K562 (cell line): ENCODE measurements at regions not wholly inside any gene's neighbourhood (a gene's known extent, or its start where the extent isn't known, plus 50 kb on each side); places are given as distances from the start of the nearest gene placed in this dataset.

Experiments
- DMBX1 ChIP-seq: fragments of 250-450 bp; sonication (Bioruptor Pico); IDR thresholded peaks from 2 replicates; pipeline ENCODE4 v1.8.0; 2022; ENCODE audit warnings: inconsistent platforms, mild to moderate bottlenecking, moderate library complexity, borderline replicate concordance
- ETV6 ChIP-seq, 3 experiments: fragments of 150-350 bp in 1 of 3; sonication (generic) in 1 of 3; formaldehyde crosslinking in 1 of 3; IDR thresholded peaks; 2 replicates each; pipeline versions ENCODE4 v1.6.1 to v1.8.0; 2014 to 2022; ENCODE audit warnings: borderline replicate concordance in 2 of 3, low read depth in 2 of 3, antibody characterized with exemption in 1 of 3, low read length in 1 of 3, mild to moderate bottlenecking in 1 of 3, missing genetic modification reagents in 1 of 3
- HES1 ChIP-seq: fragments of 450-650 bp; IDR thresholded peaks from 2 replicates; pipeline ENCODE4 v1.6.1; 2016; ENCODE audit warnings: low read depth, mild to moderate bottlenecking, moderate library complexity
- SRSF3 ChIP-seq: fragments of 200-400 bp; formaldehyde crosslinking; IDR thresholded peaks from 2 replicates; pipeline ENCODE4 v1.6.1; 2016; ENCODE audit warnings: mild to moderate bottlenecking, low read length, moderate library complexity; ENCODE audit not compliant: insufficient read depth
- ZC3H4 ChIP-seq: sonication (generic); formaldehyde crosslinking; IDR thresholded peaks from 2 replicates; pipeline ENCODE4 v1.9.0; 2021; ENCODE audit warnings: missing genetic modification reagents, borderline replicate concordance
- ZNF445 ChIP-seq: fragments of 250-450 bp; sonication (Bioruptor Pico); IDR thresholded peaks from 2 replicates; pipeline ENCODE4 v1.4.0; 2020; ENCODE audit warnings: low read depth, mild to moderate bottlenecking, moderate library complexity
- ZNF668 ChIP-seq: fragments of 250-450 bp; sonication (Bioruptor Pico); IDR thresholded peaks from 2 replicates; pipeline ENCODE4 v1.8.0; 2022; ENCODE audit warnings: mild to moderate bottlenecking, inconsistent platforms
- TF ChIP-seq, protein P1 (sequence below): fragments of 450-650 bp; IDR thresholded peaks from 2 replicates; pipeline ENCODE4 v1.6.1; 2016

- TF ChIP-seq HES1 (no peak), SRSF3 (no peak), ZC3H4 (CRISPR knock-in tag) (no peak), ZNF445 (CRISPR knock-in tag) (no peak), ETV6 (IDR thresholded peaks at IDR 0.05; ENCODE audit: borderline replicate concordance in 1 of 2, low read depth in 2 of 2, low read length in 1 of 2) (no peak), ETV6 (CRISPR knock-in tag; IDR thresholded peaks at IDR 0.05; ENCODE audit: borderline replicate concordance) (no peak), ZNF668 (CRISPR knock-in tag) (no peak), DMBX1 (no peak)
- TF ChIP-seq, protein P1, sequence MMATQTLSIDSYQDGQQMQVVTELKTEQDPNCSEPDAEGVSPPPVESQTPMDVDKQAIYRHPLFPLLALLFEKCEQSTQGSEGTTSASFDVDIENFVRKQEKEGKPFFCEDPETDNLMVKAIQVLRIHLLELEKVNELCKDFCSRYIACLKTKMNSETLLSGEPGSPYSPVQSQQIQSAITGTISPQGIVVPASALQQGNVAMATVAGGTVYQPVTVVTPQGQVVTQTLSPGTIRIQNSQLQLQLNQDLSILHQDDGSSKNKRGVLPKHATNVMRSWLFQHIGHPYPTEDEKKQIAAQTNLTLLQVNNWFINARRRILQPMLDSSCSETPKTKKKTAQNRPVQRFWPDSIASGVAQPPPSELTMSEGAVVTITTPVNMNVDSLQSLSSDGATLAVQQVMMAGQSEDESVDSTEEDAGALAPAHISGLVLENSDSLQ, result no peak
Measured at GRCh38 chr4:90074322-90074886, 52.8 kb upstream of the CCSER1 start (continued).
